ENCODE measurements at regions not wholly inside any gene's neighbourhood (a gene's known extent, or its start where the extent isn't known, plus 50 kb on each side); places are given as distances from the start of the nearest gene placed in this dataset.

GRCh38 chr18:76587879-76588271 lies 92.8 kb upstream of the ZNF516 start:
- in situ Hi-C loops (cut with MboI; ENCODE audit: low sequenced_read_pairs) (no loop called here), intact Hi-C loops (cut with micrococcal nuclease) (no loop called here), dilution Hi-C loops (cut with HindIII; ENCODE audit: low sequenced_read_pairs, unreplicated experiment) (no loop called here)
- Histone ChIP-seq H3K9me3 (ENCODE audit: control insufficient read depth, insufficient read depth, low read length) (no peaks in the 10 kb centered on the region), H3K56ac (ENCODE audit: extremely low read depth, insufficient read depth, low read length) (no peak overlapping the region), H4K91ac (ENCODE audit: insufficient read depth, low read depth, low read length) (no peak overlapping the region), H2BK20ac (ENCODE audit: low read depth, low read length) (no peak overlapping the region), H3K27ac (ENCODE audit: insufficient read depth, low read length) (no peak overlapping the region), H3K27me3 (ENCODE audit: control insufficient read depth, insufficient read depth, low read length) (peaks cover 2% of the 10 kb centered on the region; the same call in 1 of the 2 replicates), H3K36me3 (ENCODE audit: control insufficient read depth, insufficient read depth, low read length) (no peaks in the 10 kb centered on the region), H3K4me3 (ENCODE audit: insufficient read depth, low read depth, low read length) (no peak overlapping the region), H3K9ac (ENCODE audit: low read depth, low read length) (no peak overlapping the region), H3K79me1 (ENCODE audit: low read depth in 1 of 2, low read length in 2 of 2) (no peaks in the 10 kb centered on the region), H3K23ac (ENCODE audit: low read depth, low read length) (no peak overlapping the region), H3K4me1 (ENCODE audit: control insufficient read depth, insufficient read depth, low read length) (peaks cover 4% of the 10 kb centered on the region; the same call in 1 of the 2 replicates), H4K20me1 (ENCODE audit: insufficient read depth, low read length) (no peaks in the 10 kb centered on the region), H2BK15ac (ENCODE audit: low read depth, low read length) (no peak overlapping the region), H4K5ac (ENCODE audit: low read depth, low read length) (no peak overlapping the region), H3K4me2 (ENCODE audit: low read depth, low read length) (no peak overlapping the region), H4K8ac (ENCODE audit: low read depth in 2 of 2, low read length in 2 of 2) (no peak overlapping the region; a peak in 1 of 4 replicates), H2AK5ac (ENCODE audit: low read depth, low read length) (no peak overlapping the region), H2BK5ac (ENCODE audit: low read depth, low read length, poor library complexity, severe bottlenecking) (no peak overlapping the region), H3K9me1 (ENCODE audit: insufficient read depth, low read length) (peaks cover 7% of the 10 kb centered on the region), H3K18ac (ENCODE audit: low read depth, low read length) (no peak overlapping the region), H3K4ac (ENCODE audit: low read depth, low read length) (no peak overlapping the region), H2AFZ (replicated peaks; ENCODE audit: low read length, poor library complexity) (no peak overlapping the region), H2AK9ac (replicated peaks; ENCODE audit: low read depth, low read length, poor library complexity) (no peak overlapping the region), H2BK120ac (ENCODE audit: low read depth, low read length) (no peak overlapping the region), H3K14ac (replicated peaks; ENCODE audit: low read depth, low read length) (no peak overlapping the region)
- WGBS, 2 experiments (ENCODE audit: extremely low coverage in 2 of 2, insufficient read length in 1 of 2) = no CpG with 5 or more reads among the region's 2 CpGs
- ChIA-PET POLR2A (ENCODE audit: unreplicated experiment) (no interaction called here), CTCF (no interaction called here)
- TF ChIP-seq, protein P1, sequence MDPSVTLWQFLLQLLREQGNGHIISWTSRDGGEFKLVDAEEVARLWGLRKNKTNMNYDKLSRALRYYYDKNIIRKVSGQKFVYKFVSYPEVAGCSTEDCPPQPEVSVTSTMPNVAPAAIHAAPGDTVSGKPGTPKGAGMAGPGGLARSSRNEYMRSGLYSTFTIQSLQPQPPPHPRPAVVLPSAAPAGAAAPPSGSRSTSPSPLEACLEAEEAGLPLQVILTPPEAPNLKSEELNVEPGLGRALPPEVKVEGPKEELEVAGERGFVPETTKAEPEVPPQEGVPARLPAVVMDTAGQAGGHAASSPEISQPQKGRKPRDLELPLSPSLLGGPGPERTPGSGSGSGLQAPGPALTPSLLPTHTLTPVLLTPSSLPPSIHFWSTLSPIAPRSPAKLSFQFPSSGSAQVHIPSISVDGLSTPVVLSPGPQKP (IDR thresholded peaks at IDR 0.05; ENCODE audit: borderline replicate concordance, low read depth, low read length) = no peak
- TF ChIP-seq SMC3 (IDR thresholded peaks at IDR 0.05; ENCODE audit: low read depth, low read length) = no peak
- TF ChIP-seq RFX5 (IDR thresholded peaks at IDR 0.05; ENCODE audit: low read depth, low read length) = no peak
- no peak for TF ChIP-seq RAD21 (IDR thresholded peaks at IDR 0.05; ENCODE audit: low read length)
- TF ChIP-seq, protein P2, sequence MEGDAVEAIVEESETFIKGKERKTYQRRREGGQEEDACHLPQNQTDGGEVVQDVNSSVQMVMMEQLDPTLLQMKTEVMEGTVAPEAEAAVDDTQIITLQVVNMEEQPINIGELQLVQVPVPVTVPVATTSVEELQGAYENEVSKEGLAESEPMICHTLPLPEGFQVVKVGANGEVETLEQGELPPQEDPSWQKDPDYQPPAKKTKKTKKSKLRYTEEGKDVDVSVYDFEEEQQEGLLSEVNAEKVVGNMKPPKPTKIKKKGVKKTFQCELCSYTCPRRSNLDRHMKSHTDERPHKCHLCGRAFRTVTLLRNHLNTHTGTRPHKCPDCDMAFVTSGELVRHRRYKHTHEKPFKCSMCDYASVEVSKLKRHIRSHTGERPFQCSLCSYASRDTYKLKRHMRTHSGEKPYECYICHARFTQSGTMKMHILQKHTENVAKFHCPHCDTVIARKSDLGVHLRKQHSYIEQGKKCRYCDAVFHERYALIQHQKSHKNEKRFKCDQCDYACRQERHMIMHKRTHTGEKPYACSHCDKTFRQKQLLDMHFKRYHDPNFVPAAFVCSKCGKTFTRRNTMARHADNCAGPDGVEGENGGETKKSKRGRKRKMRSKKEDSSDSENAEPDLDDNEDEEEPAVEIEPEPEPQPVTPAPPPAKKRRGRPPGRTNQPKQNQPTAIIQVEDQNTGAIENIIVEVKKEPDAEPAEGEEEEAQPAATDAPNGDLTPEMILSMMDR (conservative IDR thresholded peaks at IDR 0.05; ENCODE audit: low read depth, low read length) = no peak
- no peak for TF ChIP-seq MAFK (IDR thresholded peaks at IDR 0.05; ENCODE audit: low read depth, low read length)
- TF ChIP-seq USF2 (IDR thresholded peaks at IDR 0.05; ENCODE audit: low read depth, low read length) = no peak
- no peak for TF ChIP-seq FOS (IDR thresholded peaks at IDR 0.05; ENCODE audit: low read depth, low read length)
- TF ChIP-seq MXI1 (IDR thresholded peaks at IDR 0.05; ENCODE audit: borderline replicate concordance, low read depth, low read length) = no peak
- TF ChIP-seq RCOR1 (IDR thresholded peaks at IDR 0.05; ENCODE audit: insufficient replicate concordance, low read length) = no peak
- no peak for TF ChIP-seq BHLHE40 (IDR thresholded peaks at IDR 0.05; ENCODE audit: low read depth, low read length)
- TF ChIP-seq CEBPB (IDR thresholded peaks at IDR 0.05; ENCODE audit: low read depth, low read length) = no peak
- TF ChIP-seq POLR2A (IDR thresholded peaks at IDR 0.05; ENCODE audit: low read depth, low read length) = no peak
- TF ChIP-seq NFE2L2 (IDR thresholded peaks at IDR 0.05; ENCODE audit: low read depth, low read length) = no peak
- no peak for TF ChIP-seq CHD1 (IDR thresholded peaks at IDR 0.05; ENCODE audit: low read depth, low read length)
- TF ChIP-seq MAZ (IDR thresholded peaks at IDR 0.05; ENCODE audit: borderline replicate concordance, low read depth, low read length) = no peak
- DNase-seq (no peak), ATAC-seq (ENCODE audit: low read depth) (no peak)
- no TSS peak for BruUV-seq (replicated peaks)

Data from IMR-90 (cell line).